ENCODE measurements at regions not wholly inside any gene's neighbourhood (a gene's known extent, or its start where the extent isn't known, plus 50 kb on each side); places are given as distances from the start of the nearest gene placed in this dataset.
"Not testable (repeated sequence)": the region's sequence is repeated elsewhere in the genome, so short reads cannot be mapped to it uniquely, and the experiment has no call there.

DNA sequence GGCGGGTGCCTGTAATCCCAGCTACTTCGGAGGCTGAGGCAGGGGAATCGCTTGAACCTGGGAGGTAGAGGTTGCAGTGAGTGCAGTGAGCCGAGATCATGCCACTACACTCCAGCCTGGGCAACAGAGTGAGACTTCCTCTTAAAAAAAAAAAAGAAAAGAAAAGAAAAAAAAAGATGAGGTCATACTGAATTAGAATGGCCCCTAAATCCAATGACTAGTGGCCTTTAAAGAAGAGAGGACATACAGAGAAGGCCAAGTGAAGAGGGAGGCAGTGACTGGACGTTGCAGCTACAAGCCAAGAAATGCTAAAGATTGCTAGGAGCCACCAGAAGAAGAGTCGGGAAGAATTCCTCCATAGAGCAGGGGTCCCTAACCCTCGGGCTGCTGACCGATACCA lies 76.9 kb upstream of the TIAM1 start:
- TF ChIP-seq, protein P1, sequence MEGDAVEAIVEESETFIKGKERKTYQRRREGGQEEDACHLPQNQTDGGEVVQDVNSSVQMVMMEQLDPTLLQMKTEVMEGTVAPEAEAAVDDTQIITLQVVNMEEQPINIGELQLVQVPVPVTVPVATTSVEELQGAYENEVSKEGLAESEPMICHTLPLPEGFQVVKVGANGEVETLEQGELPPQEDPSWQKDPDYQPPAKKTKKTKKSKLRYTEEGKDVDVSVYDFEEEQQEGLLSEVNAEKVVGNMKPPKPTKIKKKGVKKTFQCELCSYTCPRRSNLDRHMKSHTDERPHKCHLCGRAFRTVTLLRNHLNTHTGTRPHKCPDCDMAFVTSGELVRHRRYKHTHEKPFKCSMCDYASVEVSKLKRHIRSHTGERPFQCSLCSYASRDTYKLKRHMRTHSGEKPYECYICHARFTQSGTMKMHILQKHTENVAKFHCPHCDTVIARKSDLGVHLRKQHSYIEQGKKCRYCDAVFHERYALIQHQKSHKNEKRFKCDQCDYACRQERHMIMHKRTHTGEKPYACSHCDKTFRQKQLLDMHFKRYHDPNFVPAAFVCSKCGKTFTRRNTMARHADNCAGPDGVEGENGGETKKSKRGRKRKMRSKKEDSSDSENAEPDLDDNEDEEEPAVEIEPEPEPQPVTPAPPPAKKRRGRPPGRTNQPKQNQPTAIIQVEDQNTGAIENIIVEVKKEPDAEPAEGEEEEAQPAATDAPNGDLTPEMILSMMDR (IDR thresholded peaks at IDR 0.05; ENCODE audit: low read depth, low read length): no peak
- DNase-seq: no peak
- H3K9me3 ChIP-seq: no peaks in the 10 kb centered on the region

DNA sequence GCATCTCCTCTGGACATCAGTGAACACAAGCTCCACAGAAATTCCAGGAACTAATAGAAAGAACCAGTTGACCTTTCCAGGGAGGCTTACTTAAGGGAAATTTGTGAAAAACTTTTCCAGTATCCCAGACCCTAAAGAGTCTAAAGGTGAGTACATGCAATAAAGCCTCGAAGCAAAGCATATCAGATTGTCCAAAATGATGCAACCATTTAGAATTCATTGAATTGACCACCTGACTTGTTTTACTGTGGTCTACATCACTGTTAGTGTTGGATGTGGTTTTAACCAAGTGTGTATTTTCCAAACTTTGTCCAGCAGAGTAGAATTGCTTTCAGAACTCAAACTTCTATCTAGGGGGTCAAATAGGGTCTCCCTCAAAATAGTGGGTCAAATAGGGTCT lies 76.3 kb upstream of the TIAM1 start:
- Histone ChIP-seq H3K9me3 (no peaks in the 10 kb centered on the region), H3K27me3 (no peaks in the 10 kb centered on the region), H3K4me3 (ENCODE audit: low read depth, low read length) (no peak overlapping the region), H3K4me1 (no peaks in the 10 kb centered on the region), H3K36me3 (no peaks in the 10 kb centered on the region)
- TF ChIP-seq, protein P1 (IDR thresholded peaks at IDR 0.05; ENCODE audit: low read depth, low read length): no peak
- no peak for DNase-seq

More for the DNA sequence above, 76.9 kb upstream of the TIAM1 start:
- Histone ChIP-seq H3K4me3 (ENCODE audit: low read depth, low read length) (no peak overlapping the region), H3K27me3 (no peaks in the 10 kb centered on the region), H3K36me3 (no peaks in the 10 kb centered on the region), H3K4me1 (no peaks in the 10 kb centered on the region)

DNA sequence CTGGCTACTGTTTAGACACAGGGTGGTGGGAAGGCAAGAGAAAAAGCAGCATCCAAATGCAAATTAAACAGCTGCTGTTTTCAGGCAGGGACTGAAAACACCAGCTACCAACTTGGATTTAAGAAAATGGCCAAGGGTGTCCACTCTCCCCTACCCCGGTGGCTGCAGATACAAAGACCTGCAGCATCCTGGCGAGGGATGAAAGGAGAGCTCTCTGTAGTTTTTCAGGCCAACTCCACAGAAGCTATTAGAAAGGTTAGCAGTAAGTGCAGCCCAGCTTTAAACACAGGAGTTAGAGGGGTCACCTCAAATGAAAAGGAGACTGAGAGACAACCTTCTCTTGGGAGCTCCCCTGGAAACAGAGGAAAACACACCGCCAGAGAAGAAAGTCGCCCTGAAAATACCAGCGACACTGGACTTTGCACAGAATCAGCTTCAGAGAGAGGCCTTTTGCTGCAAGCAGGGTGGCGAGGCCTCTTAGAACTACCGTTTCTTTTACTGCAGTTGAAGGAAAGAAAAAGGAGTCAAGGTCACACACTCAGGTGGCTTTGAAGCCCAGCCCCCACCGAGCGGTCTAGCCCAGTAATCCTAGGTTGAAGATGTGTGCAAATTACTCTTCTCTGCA lies 74.4 kb upstream of the TIAM1 start:
- DNase-seq: no peak
- Histone ChIP-seq H3K36me3 (no peaks in the 10 kb centered on the region), H3K4me1 (no peaks in the 10 kb centered on the region), H3K27me3 (no peaks in the 10 kb centered on the region), H3K4me3 (ENCODE audit: low read depth, low read length) (no peak overlapping the region), H3K9me3 (no peaks in the 10 kb centered on the region)
- TF ChIP-seq, protein P1 (IDR thresholded peaks at IDR 0.05; ENCODE audit: low read depth, low read length): no peak

DNA sequence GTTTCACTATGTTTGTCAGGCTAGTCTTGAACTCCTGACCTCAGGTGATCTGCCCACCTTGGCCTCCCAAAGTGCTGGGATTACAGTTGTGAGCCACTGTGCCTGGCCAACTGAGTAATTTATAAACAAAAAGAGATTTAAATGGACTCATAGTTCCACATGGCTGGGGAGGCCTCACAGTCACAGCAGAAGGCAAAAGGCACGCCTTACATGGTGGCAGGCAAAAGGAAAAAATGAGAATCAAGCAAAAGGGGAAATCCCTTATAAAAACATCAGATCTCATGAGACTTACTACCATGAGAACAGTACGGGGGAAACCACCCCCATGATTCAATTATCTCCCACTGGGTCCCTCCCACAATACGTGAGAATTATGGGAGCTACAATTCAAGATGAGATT lies 73.2 kb upstream of the TIAM1 start:
- H3K9me3 ChIP-seq; DNase-seq; H3K27me3 ChIP-seq; H3K4me3 ChIP-seq (ENCODE audit: low read depth, low read length); H3K4me1 ChIP-seq; H3K36me3 ChIP-seq: not testable (repeated sequence)

DNA sequence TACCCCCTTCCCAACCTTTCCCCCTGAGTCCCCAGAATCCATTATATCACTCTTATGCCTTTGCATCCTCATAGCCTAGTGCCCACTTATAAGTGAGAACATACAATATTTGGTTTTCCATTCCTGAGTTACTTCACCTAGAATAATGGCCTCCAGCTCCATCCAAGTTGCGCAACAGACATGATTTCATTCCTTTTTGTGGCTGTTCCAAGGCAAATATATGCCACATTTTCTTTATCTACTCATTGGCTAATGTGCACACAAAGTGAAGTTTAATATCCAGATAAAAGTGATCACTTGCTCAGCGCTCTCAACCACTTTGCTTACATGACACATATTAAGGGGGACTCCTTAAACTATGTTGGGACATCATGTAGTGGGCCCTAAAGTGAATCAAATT lies 72.4 kb upstream of the TIAM1 start:
- no peaks in the 10 kb centered on the region for H3K27me3 ChIP-seq
- H3K4me1 ChIP-seq: no peaks in the 10 kb centered on the region
- TF ChIP-seq, protein P1 (IDR thresholded peaks at IDR 0.05; ENCODE audit: low read depth, low read length): no peak
- no peaks in the 10 kb centered on the region for H3K36me3 ChIP-seq
- no peaks in the 10 kb centered on the region for H3K9me3 ChIP-seq
- H3K4me3 ChIP-seq (ENCODE audit: low read depth, low read length): no peak overlapping the region
- DNase-seq: no peak

DNA sequence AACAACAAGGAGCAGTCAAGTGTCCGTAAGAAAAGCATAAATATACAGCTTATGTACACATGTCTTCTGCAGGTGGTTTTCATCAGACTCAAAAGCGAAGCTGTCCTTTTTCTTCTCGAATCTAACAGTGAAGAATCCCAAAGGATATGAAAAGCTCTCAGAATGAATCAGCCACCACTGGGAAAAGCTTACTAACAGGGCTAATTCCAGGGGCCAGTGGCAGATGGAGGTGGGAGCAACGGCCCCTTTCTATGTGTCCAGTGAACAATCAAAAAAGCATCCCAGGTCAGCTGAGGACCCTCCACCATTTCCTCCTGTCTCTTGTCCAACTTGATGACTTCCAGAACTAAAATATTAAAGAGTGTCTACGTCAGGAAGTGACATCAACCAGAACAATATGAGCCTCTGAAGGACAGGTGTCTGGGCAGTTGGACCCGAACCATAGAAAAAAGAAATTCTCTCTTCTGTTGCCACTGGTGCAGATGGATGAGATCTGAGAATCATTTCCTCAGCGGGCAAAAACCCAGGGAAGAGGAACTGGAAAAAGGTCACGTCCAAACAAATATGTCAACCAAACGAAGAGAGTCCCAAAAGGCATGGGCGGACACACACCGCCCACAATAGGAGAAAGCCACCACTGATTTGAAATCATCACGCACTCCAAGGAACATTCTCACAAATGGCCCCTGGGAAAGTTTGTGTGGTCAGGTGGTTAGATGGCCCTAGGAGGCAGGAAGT lies 70.4 kb upstream of the TIAM1 start:
- Histone ChIP-seq H3K27me3 (no peaks in the 10 kb centered on the region), H3K4me3 (ENCODE audit: low read depth, low read length) (no peak overlapping the region), H3K9me3 (no peaks in the 10 kb centered on the region), H3K36me3 (no peaks in the 10 kb centered on the region), H3K4me1 (no peaks in the 10 kb centered on the region)
- TF ChIP-seq, protein P1 (IDR thresholded peaks at IDR 0.05; ENCODE audit: low read depth, low read length): no peak
- no peak for DNase-seq
